AG04449 (cell line): ENCODE measurements at regions not wholly inside any gene's neighbourhood (a gene's known extent, or its start where the extent isn't known, plus 50 kb on each side); places are given as distances from the start of the nearest gene placed in this dataset.

Experiments
- CTCF ChIA-PET: fragments of 350-600 bp; formaldehyde crosslinking; extraction: SDS; loops from one replicate; lab custom pipeline; 2021; ENCODE audit warnings: antibody characterized with exemption; lab: Yijun Ruan, JAX
- POLR2A ChIA-PET: fragments of 400-600, 350-600 bp; formaldehyde crosslinking; extraction: SDS; loops from one replicate; lab custom pipeline; 2020; ENCODE audit warnings: antibody characterized with exemption, inconsistent platforms; lab: Yijun Ruan, JAX
- DNase-seq: peaks from one replicate; pipeline ENCODE4 v3.0.0-alpha.2; 2010; ENCODE audit warnings: low read depth, low spot score
- H3K4me3 ChIP-seq: 2 replicates; pipeline ENCODE4 v1.5.1; 2011; ENCODE audit warnings: low read depth, mild to moderate bottlenecking, control low read depth, low read length
- CTCF ChIP-seq: IDR thresholded peaks from one replicate; pipeline ENCODE4 v1.5.1; 2011; ENCODE audit warnings: mild to moderate bottlenecking, moderate library complexity, low read length, control low read depth, inconsistent platforms; ENCODE audit not compliant: insufficient read depth; ENCODE audit errors: missing control alignments

GRCh38 chr6:121600389-121601168 is 165.1 kb downstream of the GJA1 start:
- no peak overlapping the region for H3K4me3 ChIP-seq
- CTCF ChIA-PET = no interaction called here
- no peak for TF ChIP-seq CTCF
- POLR2A ChIA-PET = no interaction called here
- no peak for DNase-seq

DNA sequence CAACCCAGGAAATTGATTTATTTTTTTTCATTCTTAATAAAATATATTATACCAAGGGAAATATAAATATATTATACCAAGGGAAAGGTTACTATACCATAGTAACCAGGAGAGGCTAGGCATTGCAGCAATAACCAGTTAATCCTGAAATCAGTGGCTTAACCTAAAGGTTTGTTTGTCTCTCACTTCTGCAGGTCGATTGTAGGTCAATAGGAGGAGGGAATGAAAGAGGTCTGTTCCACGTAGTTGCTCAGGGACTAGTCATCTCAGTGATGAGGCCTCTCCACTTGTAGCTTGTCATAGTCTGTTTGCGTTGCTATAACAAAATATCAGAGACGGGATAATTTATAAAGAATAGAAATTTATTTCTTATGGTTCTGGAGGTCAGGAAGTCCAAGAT is 168.0 kb downstream of the GJA1 start:
- CTCF ChIA-PET = no interaction called here
- no peak overlapping the region for H3K4me3 ChIP-seq
- no peak for DNase-seq
- TF ChIP-seq CTCF = no peak
- POLR2A ChIA-PET = no interaction called here

GRCh38 chr6:121607721-121608120 is 172.3 kb downstream of the GJA1 start:
- ChIA-PET CTCF (no interaction called here), POLR2A (no interaction called here)
- H3K4me3 ChIP-seq = no peak overlapping the region
- DNase-seq = no peak
- TF ChIP-seq CTCF = no peak

GRCh38 chr6:121608270-121608669 is 172.8 kb downstream of the GJA1 start:
- no peak for DNase-seq
- no peak for TF ChIP-seq CTCF
- CTCF ChIA-PET = interaction anchor here (0.5 to 1.0 kb wide), 2 partner anchors 172 to 334 kb away, joined by 3 read pairs; no protein-coding TSS in a partner anchor
- no peak overlapping the region for H3K4me3 ChIP-seq
- POLR2A ChIA-PET = no interaction called here

- ChIA-PET CTCF (interaction anchor here (1.0 kb wide), 1 partner anchor 173 kb away, joined by 3 read pairs; no protein-coding TSS in a partner anchor), POLR2A (no interaction called here)
- no peak overlapping the region for H3K4me3 ChIP-seq
- TF ChIP-seq CTCF = no peak
- no peak for DNase-seq
Measured at GRCh38 chr6:121609281-121609680, 173.8 kb downstream of the GJA1 start.

- H3K4me3 ChIP-seq = no peak overlapping the region
- ChIA-PET CTCF (no interaction called here), POLR2A (no interaction called here)
- TF ChIP-seq CTCF = no peak
- no peak for DNase-seq
Measured at GRCh38 chr6:121612927-121613326, 177.5 kb downstream of the GJA1 start.
